Kidney (tissue), 13 donors: ENCODE measurements at regions not wholly inside any gene's neighbourhood (a gene's known extent, or its start where the extent isn't known, plus 50 kb on each side); places are given as distances from the start of the nearest gene placed in this dataset.

ENCODE experiments used
- DNase-seq, 5 donors: peaks; one replicate each; pipeline ENCODE4 v3.0.0-alpha.2; 2013 to 2020
- FAIRE-seq: peaks from 2 replicates; lab custom pipeline; 2012; peaks lifted over from hg19 to GRCh38; lab: Jason Lieb, UNC
- H3K27ac ChIP-seq, 2 donors: one replicate each; pipeline ENCODE4 v1.7.0; 2013; ENCODE audit warnings: low read depth in 2 of 2, low read length in 2 of 2, inconsistent platforms in 1 of 2
- H3K27me3 ChIP-seq: one replicate; pipeline ENCODE4 v1.7.1; 2013; ENCODE audit warnings: low read length, inconsistent platforms; ENCODE audit not compliant: control insufficient read depth, insufficient read depth
- H3K36me3 ChIP-seq, 3 donors: one replicate each; pipeline versions ENCODE4 v1.7.0 to v1.7.1; 2013; ENCODE audit warnings: low read length in 3 of 3, control low read depth in 1 of 3, inconsistent platforms in 1 of 3; ENCODE audit not compliant: insufficient read depth in 3 of 3, control insufficient read depth in 2 of 3
- H3K4me1 ChIP-seq, 3 donors: one replicate each; pipeline versions ENCODE4 v1.7.0 to v1.7.1; 2013; ENCODE audit warnings: low read length in 3 of 3, inconsistent platforms in 1 of 3, low read depth in 1 of 3; ENCODE audit not compliant: control insufficient read depth in 2 of 3, insufficient read depth in 2 of 3
- H3K4me3 ChIP-seq, 3 donors: one replicate each; pipeline versions ENCODE4 v1.7.0 to v1.8.1; 2013; ENCODE audit warnings: low read length in 3 of 3, control low read depth in 1 of 3, inconsistent platforms in 1 of 3
- H3K9ac ChIP-seq, 3 donors: one replicate each; pipeline versions ENCODE4 v1.7.0 to v1.7.1; 2013; ENCODE audit warnings: low read length in 3 of 3, control low read depth in 1 of 3, inconsistent platforms in 1 of 3
- H3K9me3 ChIP-seq, 3 donors: one replicate each; pipeline versions ENCODE4 v1.7.0 to v1.7.1; 2013; ENCODE audit warnings: low read length in 3 of 3, control low read depth in 1 of 3, inconsistent platforms in 1 of 3; ENCODE audit not compliant: control insufficient read depth in 2 of 3, insufficient read depth in 1 of 3
- intact Hi-C: fragments of 100-400 bp; cut with DNase I; formaldehyde crosslinking; loops from one replicate; pipeline ENCODE4 v1.11.1; 2022
- TF ChIP-seq, protein P1 (sequence below): IDR thresholded peaks from 3 replicates; pipeline ENCODE4 v1.5.1; 2012; ENCODE audit warnings: mild to moderate bottlenecking, moderate library complexity, borderline replicate concordance; ENCODE audit not compliant: insufficient read depth; ENCODE audit errors: extremely low read depth
- donor health status: control.
- donor health status: control.
- donor health status: control.
- donor health status: control.
- donor health status: control.
- donor health status: DM: yes; HTN: yes; CAD: no.
- donor health status: Normal renal cell carcinoma (clear cell type).

DNA sequence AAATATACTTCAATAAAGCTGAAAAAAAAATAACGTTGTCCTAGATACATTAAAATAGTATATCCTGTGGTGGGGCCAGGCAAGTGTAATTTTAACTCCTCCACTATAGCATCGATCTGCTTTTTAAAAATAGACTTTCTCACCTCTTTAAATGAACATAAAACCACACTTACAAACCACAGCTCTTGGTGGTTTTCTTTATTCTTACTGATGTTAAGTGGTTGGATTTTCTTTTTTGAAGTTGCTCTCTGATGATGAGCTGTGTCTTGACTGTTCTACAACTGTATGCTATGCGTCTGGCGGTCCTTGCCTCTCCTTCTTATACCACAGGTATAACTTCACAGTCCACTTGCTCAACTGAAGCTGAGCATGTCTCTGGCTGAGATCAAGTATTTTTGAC is 721.5 kb upstream of the KLHL1 start:
- H3K4me3 ChIP-seq, result no peak overlapping the region
- H3K27me3 ChIP-seq, result no peaks in the 10 kb centered on the region
- H3K4me1 ChIP-seq, result no peaks in the 10 kb centered on the region
- H3K9me3 ChIP-seq, result no peaks in the 10 kb centered on the region
- H3K9ac ChIP-seq, result no peak overlapping the region
- intact Hi-C loops, result no loop called here
- FAIRE-seq, result no peak
- TF ChIP-seq, protein P1, sequence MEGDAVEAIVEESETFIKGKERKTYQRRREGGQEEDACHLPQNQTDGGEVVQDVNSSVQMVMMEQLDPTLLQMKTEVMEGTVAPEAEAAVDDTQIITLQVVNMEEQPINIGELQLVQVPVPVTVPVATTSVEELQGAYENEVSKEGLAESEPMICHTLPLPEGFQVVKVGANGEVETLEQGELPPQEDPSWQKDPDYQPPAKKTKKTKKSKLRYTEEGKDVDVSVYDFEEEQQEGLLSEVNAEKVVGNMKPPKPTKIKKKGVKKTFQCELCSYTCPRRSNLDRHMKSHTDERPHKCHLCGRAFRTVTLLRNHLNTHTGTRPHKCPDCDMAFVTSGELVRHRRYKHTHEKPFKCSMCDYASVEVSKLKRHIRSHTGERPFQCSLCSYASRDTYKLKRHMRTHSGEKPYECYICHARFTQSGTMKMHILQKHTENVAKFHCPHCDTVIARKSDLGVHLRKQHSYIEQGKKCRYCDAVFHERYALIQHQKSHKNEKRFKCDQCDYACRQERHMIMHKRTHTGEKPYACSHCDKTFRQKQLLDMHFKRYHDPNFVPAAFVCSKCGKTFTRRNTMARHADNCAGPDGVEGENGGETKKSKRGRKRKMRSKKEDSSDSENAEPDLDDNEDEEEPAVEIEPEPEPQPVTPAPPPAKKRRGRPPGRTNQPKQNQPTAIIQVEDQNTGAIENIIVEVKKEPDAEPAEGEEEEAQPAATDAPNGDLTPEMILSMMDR, result no peak
- no peak for DNase-seq
- H3K27ac ChIP-seq, result no peak overlapping the region
- H3K36me3 ChIP-seq, result no peaks in the 10 kb centered on the region

DNA sequence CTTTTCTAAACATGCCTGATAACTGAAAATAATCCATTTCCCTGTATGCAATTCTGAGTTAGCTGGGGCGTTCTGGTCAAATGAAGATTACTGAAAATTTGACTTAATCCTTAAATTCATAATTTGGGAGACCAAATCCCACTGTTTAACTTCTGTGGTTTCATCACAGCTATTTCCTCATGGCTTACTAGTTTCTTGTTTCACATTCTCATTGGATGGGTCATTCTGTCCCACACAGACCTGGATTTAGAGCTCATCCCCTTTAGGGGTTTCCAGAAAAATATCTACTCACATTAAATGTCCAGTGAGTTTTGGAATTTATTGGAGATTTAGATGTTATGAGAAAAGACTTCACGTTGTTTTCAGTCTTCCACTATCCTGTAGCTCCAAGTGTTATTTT is 709.3 kb upstream of the KLHL1 start:
- H3K36me3 ChIP-seq, result no peaks in the 10 kb centered on the region
- TF ChIP-seq, protein P1, result no peak
- no peaks in the 10 kb centered on the region for H3K9me3 ChIP-seq
- H3K4me3 ChIP-seq, result no peak overlapping the region
- DNase-seq (no peak), FAIRE-seq (no peak)
- no peaks in the 10 kb centered on the region for H3K27me3 ChIP-seq
- H3K9ac ChIP-seq, result no peak overlapping the region
- no peak overlapping the region for H3K27ac ChIP-seq
- intact Hi-C loops, result no loop called here
- H3K4me1 ChIP-seq, result no peaks in the 10 kb centered on the region

DNA sequence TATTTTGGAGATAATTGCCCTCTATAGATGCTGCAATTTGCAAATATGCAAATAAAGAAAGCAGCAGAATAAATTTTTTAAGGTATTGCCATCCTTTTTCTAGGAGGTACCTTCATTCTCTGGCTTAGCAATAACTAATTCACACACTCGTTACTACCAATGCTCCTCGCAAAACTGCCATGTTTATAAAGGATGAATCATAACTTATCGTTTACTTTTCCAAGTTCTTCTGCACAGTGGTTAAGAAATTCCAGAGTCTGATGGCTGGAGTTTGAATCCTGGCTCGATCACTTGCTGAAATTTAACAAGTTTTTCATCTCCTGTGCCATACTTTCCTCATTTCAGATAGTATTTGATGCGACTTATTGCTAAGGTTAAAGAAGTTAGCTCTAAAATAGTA is 708.6 kb upstream of the KLHL1 start:
- no peak overlapping the region for H3K27ac ChIP-seq
- intact Hi-C loops, result no loop called here
- no peak for FAIRE-seq
- no peak for DNase-seq
- H3K27me3 ChIP-seq, result no peaks in the 10 kb centered on the region
- H3K4me3 ChIP-seq, result no peak overlapping the region
- H3K9ac ChIP-seq, result no peak overlapping the region
- H3K4me1 ChIP-seq, result no peaks in the 10 kb centered on the region
- no peaks in the 10 kb centered on the region for H3K9me3 ChIP-seq
- H3K36me3 ChIP-seq, result no peaks in the 10 kb centered on the region
- TF ChIP-seq, protein P1, result no peak

DNA sequence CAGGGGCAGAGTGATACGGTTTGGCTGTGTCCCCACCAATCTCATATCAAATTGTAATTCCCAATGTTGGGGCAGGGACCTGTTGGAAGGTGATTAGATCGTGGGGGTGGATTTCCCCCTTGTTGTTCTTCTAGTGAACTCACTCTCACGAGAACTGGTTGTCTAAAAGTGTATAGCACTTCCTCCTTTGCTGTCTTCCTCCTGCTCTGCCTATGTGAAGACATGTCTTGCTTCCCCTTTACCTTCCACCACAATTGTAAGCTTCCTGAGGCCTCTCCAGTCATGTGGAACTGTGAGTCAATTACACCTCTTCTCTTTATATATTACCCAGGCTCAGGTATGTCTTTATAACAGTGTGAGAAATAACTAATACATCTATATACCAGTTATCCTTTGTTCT is 706.4 kb upstream of the KLHL1 start:
- Histone ChIP-seq H3K9ac (no peak overlapping the region), H3K27ac (no peak overlapping the region), H3K4me1 (no peaks in the 10 kb centered on the region), H3K36me3 (no peaks in the 10 kb centered on the region), H3K9me3 (no peaks in the 10 kb centered on the region), H3K27me3 (no peaks in the 10 kb centered on the region), H3K4me3 (no peak overlapping the region)
- DNase-seq (no peak), FAIRE-seq (no peak)
- intact Hi-C loops, result no loop called here
- TF ChIP-seq, protein P1, result no peak
